Raji (cell line): ENCODE measurements at regions not wholly inside any gene's neighbourhood (a gene's known extent, or its start where the extent isn't known, plus 50 kb on each side); places are given as distances from the start of the nearest gene placed in this dataset.

ENCODE experiments used
- POLR2A ChIP-seq: IDR thresholded peaks from 2 replicates; pipeline ENCODE4 v1.6.1; 2011; ENCODE audit warnings: low read depth, low read length, control low read depth; ENCODE audit not compliant: insufficient read depth

DNA sequence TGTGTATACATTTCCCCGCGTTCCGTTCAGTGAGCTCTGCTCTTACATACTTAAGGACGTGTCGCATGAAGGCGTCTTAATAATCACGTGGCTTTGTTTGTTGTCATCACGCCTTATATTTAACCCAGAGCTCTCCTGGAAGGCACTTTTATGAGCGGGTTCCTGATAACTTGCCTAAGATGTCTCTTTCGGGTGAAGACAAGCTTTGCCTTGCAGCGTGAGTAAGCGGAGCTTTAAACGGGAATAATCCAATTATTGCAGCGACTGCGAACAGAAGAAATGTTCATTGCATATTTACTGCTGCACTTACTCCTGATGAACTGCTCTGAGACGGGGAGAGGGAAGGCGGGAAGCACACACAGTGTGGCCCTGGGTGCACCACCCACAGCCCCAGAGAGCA is 1128.2 kb downstream of the BRD1 start:
- no peak for TF ChIP-seq POLR2A

DNA sequence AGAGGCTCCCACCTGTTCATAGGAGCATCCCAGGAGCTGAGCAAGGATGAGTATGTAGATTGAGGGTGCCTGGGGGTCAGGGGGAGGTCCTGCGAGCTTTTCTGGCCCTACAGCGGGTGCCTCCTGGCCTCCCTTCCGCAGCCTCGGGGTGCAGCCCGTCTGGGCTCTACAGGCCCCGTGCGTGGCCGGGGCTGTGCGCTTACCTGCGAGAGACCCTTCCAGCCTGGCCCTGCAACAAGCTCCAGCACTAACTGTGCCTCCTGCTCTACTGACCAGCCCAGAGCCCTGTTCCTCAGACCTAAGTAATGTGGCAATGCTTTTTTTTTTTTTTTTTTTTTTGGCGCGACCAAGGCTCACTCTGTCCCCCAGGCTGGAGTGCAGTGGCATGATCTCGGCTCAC is 1129.1 kb downstream of the BRD1 start:
- TF ChIP-seq POLR2A, result no peak

DNA sequence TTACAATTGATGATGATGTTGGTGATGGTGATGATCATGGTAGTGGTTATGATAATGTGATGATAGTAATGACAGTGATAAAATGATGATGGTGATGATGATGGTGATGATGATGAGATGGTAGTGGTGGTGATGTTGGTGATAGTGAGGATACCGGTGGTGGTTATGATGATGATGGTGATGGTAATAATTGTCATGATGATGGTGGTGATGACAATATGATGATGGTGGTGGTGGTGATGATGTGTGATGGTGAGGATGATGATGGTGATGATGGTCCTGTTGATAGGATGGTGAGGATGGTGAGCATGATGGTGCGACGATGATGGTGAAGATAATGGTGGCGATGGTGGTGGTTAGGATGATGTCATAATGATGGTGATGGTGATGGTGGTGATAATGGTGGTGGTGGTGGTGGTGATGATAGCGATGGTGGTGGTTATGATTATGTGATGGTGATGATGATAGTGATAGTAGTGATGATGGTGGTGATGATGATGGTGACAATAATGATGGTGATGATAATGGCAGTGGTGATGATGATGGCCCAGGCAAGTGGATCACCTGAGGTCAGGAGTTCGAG is 1129.9 kb downstream of the BRD1 start:
- no peak for TF ChIP-seq POLR2A

DNA sequence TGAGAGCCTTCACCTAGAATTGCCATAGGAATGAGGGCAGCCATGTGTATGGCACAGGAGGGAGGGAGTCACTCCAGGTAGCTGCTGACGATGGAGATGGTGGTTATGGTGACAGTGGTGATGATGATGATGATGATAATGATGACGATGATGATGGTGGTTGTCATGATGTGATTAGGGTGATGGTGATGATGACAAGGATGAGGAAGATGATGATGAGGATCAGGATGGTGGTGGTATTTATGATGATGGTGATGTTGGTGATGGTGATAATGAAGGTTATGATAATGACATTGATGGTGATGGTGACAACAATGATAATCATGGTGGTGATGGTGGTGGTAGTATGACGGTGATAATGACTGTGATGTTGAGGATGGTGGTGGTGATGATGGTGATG is 1130.5 kb downstream of the BRD1 start:
- no peak for TF ChIP-seq POLR2A

DNA sequence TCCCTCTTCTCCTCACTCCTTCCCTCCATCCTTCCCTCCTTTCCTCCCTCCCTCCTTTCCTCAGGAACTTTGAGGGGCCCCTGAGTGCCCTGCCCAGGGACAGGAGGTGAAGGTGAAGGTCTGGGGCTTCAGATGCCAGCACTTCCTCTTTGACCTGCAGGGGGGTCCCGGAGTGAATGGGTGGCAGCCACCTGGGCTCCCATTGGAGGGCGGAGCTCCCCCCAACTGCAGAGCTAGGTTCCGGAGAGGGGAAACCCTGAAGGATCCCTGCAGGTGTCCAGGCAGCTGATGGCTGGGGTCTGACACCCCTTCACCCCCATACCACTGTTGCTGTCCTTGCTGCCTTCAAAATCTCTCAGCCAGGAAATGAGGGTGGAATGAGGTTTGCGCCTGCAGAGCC is 1131.3 kb downstream of the BRD1 start:
- no peak for TF ChIP-seq POLR2A

DNA sequence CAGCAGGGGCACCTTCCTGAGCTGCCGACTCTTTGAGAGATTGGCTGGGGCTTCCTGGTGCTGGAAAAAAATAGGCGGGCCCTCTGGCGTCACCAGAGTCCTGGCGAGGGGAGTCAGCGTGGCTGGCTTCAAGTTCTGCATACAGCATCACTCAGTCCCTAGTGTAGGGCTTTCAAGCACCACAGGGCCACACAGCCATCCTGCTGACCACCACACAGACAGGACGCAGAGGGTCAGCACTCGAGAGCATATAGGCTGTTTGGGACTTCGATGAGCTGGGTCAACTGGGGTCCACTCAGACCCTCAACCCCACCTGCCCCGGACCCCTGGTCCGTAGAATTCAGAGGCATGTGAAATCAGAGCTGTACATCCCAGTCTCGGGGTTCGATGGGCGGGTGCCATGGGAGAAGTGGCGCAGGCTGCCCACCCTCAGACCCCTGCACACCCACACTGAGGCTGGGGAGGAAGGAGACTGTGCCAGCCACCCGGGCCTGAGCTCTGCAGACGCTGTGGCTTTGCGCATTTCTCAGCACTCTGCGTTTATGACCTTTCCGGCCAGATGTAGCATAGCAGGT is 1131.9 kb downstream of the BRD1 start:
- no peak for TF ChIP-seq POLR2A

DNA sequence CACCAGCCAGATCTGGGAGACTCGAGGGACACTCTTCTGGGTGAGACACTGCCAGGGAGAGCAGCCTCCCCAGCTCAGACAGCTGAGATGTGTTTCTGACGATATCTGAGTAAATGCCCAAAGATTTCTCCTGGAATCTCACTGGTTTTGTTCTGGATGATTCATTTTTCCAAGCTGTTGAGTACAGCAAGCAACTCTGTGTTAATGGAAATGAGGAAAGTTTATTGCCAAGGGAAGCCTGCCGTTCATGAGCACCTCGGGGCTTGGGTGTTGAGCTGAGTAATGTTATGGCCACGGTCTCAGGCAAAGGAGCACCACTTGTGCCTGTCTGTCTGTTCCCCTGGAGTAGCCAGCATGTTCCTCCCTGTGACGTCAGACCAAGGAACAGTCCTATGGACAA is 1132.4 kb downstream of the BRD1 start:
- TF ChIP-seq POLR2A, result no peak

DNA sequence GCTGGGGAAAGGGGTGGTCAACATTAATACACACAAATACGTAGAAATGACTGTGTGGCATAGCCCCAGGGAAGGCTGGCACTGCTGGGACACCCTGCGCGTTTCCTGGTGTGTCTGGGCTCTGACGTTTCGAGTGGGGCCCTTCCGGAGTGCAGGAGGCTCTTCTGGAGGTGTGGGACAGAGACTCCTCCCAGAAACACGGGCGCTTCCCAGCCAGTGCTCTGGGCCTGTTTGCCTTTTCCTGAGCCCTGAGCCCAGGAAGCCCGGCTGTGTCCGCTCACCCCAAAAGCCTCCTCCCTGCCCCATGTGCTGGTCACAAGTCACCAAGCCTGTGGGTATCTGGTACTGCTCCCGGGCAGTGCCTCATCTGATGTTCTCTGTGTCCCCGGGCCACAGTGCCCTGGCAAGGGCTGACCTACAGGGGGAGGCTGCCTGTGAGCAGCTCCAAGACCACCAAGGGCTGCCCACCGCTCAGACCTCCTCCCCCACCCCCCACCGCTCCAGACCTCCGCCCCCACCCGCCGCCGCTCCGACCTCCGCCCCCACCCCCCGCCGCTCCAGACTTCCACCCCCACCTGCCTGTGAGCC is 1133.3 kb downstream of the BRD1 start:
- TF ChIP-seq POLR2A, result no peak

DNA sequence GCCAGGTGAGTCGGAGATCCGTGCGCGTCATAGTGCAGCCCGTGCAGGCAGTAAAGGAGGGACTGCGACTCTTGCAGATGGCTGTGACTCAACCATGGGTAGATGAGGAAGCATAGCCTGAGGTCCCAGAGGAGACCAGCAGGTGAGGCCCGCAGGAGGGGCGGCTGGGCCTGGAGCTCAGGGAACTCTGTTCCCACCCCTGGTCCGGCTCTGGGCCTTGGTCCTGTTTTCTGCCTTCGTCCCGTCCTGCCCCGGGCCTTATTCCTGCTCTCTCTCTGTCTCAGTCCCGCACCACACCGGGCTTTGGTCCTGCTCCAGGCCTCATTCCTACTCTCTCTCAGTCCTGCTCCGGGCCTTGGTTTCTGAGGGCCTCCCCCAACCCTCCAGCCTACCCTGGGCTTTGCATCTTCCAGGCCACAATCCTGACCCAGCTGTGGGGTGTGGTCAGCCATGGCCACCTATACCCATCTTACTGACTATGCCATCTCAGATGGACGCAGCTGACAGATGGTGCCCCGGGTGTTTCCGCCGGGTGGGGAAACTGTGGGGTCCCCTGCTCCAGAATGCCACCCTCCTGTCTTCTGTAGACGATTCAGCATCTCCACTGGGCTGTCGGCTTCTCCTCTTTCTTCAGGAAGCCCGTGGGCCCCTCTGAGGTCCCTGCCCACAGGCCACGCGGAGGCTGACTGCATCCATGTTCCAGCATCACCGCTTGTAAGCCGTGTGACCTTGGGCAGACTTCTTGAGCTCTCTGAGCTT is 1134.1 kb downstream of the BRD1 start:
- no peak for TF ChIP-seq POLR2A

DNA sequence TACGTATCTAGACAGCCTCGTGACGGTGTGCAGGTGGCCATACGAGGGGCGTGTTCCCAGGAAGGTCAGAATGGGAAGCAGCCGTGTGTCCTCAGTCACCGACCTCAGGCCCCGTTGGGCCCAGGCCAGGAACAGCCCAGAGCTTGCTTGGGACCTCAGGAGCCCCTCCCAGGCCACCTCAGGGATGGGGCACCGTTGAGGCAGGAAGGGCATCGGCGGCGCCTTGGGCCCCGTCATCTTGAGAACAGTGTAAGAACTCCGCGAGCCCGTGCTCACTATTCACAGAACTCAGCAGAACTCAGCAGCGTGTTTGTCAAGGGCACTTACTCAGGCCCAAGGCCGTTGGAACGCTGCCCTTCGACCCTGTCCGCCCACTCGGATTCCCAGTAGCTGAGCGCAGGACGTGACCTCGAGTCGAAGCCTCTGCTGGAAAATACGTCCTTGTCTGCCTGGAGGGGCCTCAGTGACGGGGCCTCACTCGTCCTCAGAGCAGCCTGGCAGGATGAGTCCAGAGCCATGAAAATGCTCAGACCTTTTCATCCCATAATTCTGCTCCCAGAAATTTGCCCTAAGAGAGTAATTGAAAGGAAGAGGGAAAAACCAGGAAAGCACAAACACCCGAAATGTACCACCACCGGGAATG is 1134.8 kb downstream of the BRD1 start:
- TF ChIP-seq POLR2A, result no peak

DNA sequence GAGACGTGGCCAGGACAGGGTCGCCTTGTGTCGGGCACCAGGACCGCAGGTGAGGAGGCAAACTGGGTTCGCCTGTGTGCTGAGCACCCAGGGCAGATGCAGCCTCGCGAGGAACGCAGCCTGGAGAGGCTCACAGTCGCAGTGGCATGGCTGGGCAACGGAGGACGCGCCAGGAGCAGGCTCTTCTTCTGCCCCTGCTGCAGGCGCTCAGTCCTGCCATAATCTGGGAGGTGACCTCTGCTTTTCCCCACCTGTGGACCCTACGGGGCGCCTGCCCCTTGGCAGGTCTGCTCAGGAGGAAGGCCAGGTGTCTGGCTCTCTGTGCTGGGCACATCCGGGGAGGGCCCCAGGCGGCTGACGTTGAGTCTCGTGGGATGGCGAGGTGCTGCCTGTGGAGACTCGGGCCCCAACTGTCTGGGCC is 1136.2 kb downstream of the BRD1 start:
- TF ChIP-seq POLR2A, result no peak

DNA sequence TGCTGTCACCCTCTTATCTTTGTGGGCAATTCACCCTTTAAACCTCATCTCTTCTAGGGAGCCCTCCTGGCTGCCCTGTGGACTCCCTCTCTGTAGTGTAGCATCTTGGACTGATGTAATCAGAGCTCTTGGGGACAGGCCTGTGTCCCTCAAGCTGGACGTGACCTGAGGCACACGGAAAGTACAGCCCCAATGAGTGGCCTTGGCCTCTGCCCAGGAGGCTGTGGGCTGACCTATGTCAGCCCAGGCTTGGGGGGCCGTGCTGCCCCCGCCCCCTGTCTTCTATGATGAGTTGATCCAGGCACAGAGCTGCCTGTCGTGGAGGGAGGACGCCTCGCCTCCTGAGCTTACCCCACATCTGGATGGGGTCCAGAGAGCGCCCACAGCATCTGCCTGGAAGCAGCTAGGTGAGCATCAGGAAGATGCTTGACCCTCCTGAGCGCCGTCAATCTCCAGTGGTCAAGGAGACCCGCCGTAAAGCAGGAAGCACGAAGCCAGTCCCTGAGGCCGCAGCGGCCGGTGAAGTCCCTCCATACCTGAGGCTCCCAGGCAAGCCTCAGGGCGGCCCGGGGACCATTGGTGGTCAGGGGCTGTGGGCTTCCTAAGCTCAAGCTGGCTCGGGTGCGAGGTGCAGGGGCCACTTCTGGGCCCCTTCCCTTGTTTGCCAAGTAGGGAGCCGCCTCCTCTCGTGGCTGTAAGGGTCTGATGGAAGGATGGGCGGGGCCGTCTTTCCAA is 1136.9 kb downstream of the BRD1 start:
- no peak for TF ChIP-seq POLR2A

DNA sequence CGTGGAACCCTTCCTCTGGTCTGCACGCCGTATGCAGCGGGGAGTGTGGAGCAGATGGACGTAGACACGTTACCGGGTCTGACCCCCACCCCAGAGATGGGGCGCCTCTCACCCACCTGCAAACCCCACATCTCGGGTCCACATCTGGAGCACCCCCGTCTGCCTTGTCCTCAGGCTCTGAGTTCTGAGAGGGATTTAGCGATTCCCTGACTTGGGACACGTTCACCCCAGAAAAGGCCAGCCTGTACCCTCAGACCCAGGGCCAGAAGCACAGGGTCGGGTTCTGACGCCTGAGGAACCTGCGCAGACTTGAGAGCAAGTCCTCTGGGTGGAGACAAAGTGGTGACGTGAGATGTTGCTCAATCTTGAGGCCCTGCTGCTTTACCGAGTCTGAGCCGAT is 1138.5 kb downstream of the BRD1 start:
- TF ChIP-seq POLR2A, result no peak

DNA sequence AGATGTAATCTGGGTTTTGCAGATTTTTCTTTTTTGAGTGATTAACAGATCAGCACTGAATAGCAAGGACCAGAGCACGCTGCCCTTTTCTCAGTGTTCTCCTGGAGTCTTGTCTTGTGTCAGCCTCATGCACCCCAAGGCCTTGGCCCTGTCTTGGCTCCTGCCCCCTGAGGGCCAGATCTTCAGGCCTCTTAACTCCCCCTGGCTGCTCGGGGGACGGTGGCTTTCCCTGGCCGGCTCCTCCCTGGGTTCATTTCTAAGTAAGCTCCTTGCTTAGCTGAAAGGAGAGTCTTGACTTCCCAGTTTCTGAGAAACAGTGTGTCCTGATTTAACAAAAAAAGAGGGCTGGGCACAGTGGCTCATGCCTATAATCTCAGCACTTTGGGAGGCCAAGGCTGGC is 1139.3 kb downstream of the BRD1 start:
- TF ChIP-seq POLR2A, result no peak

DNA sequence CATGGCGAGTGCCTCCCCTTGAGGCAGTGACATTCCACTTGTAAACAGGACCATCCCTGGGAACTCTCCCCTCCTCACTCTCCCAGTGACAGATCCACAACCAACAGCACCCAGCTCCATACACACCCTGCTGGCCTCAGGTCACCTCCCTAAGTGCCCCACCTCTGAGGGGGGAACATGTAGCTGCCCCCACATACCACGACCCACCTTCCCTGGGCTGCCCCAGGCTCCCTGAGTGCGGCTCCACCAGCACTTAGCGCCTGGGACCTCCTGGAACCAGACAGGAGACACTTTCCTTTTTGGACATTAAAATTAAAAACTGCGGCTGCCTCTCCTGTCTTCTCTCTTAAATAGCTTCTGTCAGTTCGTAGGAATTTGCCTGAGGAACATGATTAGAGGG is 1140.1 kb downstream of the BRD1 start:
- TF ChIP-seq POLR2A, result no peak
